NCI-H2081 (cell line): ENCODE measurements at regions not wholly inside any gene's neighbourhood (a gene's known extent, or its start where the extent isn't known, plus 50 kb on each side); places are given as distances from the start of the nearest gene placed in this dataset.

ENCODE experiments used
- DNase-seq, 2 experiments: peaks; one replicate each; lab custom pipeline; 2025; lab: John Stamatoyannopoulos, UW

GRCh38 chr2:78293768-78294167, 731.7 kb upstream of the REG3G start:
- no peak for DNase-seq

- DNase-seq, result no peak
These were observed 724.2 kb upstream of the REG3G start for GRCh38 chr2:78301166-78301789.

DNA sequence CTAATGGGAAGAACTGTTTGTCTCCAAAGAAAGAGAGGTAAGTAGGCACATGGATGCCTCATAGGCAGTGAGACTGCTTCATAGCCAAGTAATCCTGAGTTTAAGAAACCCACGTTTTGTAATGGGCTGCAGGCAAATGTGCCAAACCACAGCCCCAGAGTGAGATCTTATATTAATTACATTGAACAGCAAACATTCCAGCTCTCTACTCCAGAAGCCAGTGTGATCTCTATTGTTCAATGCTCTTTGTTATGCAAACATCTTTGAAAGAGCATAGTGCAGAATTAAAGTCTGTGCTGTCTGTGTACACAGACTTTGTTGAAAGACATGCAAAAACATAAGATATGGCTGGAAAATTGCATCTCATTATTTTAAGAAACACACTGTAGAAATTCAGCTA, 720.8 kb upstream of the REG3G start:
- peak in 1 of 2 experiments; percentile 12 for DNase-seq

GRCh38 chr2:78309460-78309859, 716.0 kb upstream of the REG3G start:
- no peak for DNase-seq

DNA sequence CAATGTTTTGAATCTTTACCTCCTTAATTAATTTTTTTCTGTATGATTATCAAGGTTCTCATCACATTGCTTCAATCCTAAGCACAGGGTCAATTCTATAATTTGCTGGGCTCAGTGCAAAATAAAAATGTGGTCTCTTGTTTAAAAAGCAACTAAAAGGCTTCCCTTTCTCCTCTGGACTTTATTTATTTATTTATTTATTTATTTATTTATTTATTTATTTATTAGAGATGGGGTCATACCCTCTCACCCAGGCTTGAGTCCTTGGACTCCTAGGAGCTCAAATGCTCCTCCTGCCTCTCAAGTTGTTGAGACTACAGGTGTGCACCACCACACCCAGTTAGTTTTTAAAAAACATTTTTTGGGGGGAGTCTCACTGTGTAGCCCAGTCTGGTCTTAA, 710.1 kb upstream of the REG3G start:
- DNase-seq, result no peak

- no peak for DNase-seq
These were observed 707.2 kb upstream of the REG3G start for GRCh38 chr2:78318275-78318674.

GRCh38 chr2:78330193-78330592, 695.3 kb upstream of the REG3G start:
- no peak for DNase-seq

DNA sequence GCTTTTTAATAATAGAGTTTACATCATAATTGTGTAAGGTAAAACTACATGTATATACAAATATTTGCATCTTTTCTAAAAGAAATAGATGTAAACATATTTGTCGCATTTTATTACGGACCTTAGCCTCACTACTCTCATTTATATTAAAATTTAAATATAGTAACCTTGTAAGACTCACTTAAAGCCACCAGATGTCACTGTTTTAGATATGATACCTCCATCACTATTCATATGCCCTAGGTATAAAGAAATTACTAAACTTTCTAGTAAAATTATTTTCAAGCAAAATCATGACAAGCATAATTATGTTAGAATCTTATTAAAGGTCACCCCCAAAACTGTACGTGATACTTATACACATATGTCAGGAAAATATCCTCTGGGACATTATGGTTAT, 674.3 kb upstream of the REG3G start:
- no peak for DNase-seq

DNA sequence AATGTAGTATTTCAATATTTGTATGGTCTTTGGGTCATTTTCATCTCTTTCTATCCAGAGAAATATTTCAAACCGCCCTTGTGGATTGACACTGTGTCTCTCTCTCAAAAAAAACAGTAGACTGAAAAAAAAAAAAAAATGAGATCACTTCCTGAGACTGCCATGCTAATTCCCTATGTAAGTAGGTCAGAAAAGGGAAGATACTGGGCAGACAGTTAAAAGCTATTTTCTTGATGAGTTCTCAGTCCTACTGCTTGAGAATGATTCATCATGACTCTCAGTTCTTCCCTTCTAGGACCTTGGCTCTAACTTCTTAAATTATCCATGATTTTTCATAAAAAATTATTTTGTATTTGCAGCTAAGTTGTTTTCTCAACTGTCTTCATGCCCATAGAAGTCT, 672.3 kb upstream of the REG3G start:
- no peak for DNase-seq

DNA sequence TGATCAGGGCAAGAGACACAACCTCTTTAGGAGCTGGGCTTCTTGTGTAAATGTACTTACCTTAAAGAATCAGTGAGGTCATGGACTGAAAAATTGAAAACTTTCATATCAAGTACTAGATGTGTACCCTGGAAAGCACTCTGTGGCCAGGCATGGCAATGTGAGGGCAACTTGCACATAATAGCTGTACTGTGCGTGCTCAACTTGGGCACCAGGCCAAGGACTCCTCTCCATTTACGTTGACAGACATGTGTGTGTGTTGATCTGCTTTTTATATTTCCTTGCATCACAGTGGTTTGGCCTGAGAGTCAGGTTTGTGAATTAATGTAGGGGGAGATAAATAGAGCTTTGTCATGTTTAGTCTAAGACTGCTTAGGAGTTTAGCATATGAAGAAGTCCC, 669.5 kb upstream of the REG3G start:
- DNase-seq, result no peak

- no peak for DNase-seq
These were observed 641.9 kb upstream of the REG3G start for GRCh38 chr2:78383576-78383975.

- DNase-seq, result no peak
These were observed 628.3 kb upstream of the REG3G start for GRCh38 chr2:78397198-78397597.

- no peak for DNase-seq
These were observed 617.3 kb upstream of the REG3G start for GRCh38 chr2:78407960-78408794.

DNA sequence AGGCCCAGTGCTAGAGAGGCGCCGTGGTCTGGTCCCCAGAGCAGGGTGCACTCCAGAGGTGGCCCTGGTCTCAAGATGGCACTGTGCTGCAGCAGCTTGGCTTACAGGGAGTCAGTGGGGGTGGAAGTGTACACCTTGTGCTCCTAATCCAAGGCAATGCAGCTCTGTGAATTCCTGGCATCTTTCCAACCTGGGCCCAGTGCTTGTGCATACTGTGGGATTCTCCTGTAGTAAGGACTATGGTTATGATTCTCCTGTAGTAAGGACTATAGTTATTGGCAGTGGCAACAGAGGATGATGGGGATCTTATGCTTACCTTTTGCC, 616.7 kb upstream of the REG3G start:
- no peak for DNase-seq

DNA sequence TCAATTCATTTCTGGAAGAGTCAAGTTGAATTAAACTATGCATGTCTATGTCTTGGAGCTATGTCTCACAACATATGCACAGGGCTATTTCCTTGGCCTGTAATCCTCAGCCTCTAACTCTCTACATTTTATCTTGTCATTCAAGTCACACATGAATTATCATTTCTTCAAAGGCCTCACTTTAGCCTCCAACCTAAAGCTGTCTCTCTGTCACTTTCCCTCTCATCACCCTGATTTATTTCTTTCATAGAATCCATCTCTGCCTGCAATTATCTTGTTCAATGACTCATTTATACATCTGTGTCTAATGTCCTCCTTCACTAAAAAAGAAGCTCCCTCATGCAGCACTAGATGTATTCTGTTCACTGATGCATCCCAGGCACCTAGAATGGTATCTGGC, 614.2 kb upstream of the REG3G start:
- no peak for DNase-seq

- peak in 1 of 2 experiments; percentile 25 for DNase-seq
These were observed 608.7 kb upstream of the REG3G start for GRCh38 chr2:78416625-78417300.

GRCh38 chr2:78417355-78417754, 608.1 kb upstream of the REG3G start:
- no peak for DNase-seq

GRCh38 chr2:78418021-78418420, 607.5 kb upstream of the REG3G start:
- peak; percentile 60 to 88 for DNase-seq

GRCh38 chr2:78420132-78420531, 605.4 kb upstream of the REG3G start:
- DNase-seq, result no peak

- no peak for DNase-seq
These were observed 601.9 kb upstream of the REG3G start for GRCh38 chr2:78423631-78424030.

GRCh38 chr2:78427170-78427569, 598.3 kb upstream of the REG3G start:
- no peak for DNase-seq

- peak; percentile 37 to 55 for DNase-seq
These were observed 594.3 kb upstream of the REG3G start for GRCh38 chr2:78431241-78431640.

DNA sequence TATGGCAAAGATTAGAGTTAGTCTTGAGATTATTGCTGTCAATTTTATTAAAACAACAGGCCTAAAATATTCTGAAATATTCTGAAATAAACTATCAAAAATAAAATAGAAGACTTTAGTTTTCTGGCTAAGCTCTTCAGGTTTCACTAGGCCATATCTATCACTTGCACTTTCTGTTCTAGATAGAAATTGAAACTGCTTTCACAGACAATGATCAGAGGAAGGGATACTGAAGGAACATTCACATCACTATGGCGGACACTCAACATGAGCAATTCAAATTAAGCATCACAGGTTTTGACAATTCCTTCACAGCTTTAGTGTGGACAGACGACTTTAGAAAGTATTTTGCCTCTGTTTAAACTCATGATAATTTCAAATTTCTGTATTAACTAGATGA, 586.4 kb upstream of the REG3G start:
- no peak for DNase-seq
